ENCODE measurements at regions not wholly inside any gene's neighbourhood (a gene's known extent, or its start where the extent isn't known, plus 50 kb on each side); places are given as distances from the start of the nearest gene placed in this dataset.
A peak's percentile ranks its signal among the peaks of the same experiment; 100 is the strongest.

DNA sequence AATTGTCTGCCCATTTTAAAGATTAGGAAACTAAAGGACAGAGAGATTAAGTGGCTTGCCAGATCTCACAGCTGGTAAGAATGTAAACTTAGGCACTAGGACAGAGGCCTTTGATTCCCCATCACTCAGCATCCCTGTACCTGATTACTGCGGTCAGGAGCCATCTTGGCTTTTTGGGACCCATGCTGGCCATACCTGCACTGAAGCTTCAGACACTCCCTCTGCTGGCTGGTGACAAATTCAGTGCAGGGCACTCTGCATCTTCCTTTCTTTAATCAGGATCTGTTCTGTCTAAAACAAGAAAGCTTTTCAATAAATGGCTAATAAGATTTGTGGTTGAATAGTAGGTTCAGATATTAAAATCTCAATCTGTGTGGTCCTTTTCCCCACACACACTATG is 215.5 kb upstream of the RORB start:
- H3K4me3 ChIP-seq (replicated peaks; ENCODE audit: low read depth, low read length) = no peak overlapping the region
- no peaks in the 10 kb centered on the region for H3K36me3 ChIP-seq (ENCODE audit: control insufficient read depth, insufficient read depth, low read length)
- TF ChIP-seq, protein P1, sequence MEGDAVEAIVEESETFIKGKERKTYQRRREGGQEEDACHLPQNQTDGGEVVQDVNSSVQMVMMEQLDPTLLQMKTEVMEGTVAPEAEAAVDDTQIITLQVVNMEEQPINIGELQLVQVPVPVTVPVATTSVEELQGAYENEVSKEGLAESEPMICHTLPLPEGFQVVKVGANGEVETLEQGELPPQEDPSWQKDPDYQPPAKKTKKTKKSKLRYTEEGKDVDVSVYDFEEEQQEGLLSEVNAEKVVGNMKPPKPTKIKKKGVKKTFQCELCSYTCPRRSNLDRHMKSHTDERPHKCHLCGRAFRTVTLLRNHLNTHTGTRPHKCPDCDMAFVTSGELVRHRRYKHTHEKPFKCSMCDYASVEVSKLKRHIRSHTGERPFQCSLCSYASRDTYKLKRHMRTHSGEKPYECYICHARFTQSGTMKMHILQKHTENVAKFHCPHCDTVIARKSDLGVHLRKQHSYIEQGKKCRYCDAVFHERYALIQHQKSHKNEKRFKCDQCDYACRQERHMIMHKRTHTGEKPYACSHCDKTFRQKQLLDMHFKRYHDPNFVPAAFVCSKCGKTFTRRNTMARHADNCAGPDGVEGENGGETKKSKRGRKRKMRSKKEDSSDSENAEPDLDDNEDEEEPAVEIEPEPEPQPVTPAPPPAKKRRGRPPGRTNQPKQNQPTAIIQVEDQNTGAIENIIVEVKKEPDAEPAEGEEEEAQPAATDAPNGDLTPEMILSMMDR (IDR thresholded peaks at IDR 0.05; ENCODE audit: insufficient read depth, low read length, poor library complexity, severe bottlenecking) = peak; percentile 59
- DNase-seq (ENCODE audit: extremely low read depth, insufficient read length) = no peak
- H3K27me3 ChIP-seq (replicated peaks; ENCODE audit: control insufficient read depth, insufficient read depth, low read length) = no peaks in the 10 kb centered on the region

DNA sequence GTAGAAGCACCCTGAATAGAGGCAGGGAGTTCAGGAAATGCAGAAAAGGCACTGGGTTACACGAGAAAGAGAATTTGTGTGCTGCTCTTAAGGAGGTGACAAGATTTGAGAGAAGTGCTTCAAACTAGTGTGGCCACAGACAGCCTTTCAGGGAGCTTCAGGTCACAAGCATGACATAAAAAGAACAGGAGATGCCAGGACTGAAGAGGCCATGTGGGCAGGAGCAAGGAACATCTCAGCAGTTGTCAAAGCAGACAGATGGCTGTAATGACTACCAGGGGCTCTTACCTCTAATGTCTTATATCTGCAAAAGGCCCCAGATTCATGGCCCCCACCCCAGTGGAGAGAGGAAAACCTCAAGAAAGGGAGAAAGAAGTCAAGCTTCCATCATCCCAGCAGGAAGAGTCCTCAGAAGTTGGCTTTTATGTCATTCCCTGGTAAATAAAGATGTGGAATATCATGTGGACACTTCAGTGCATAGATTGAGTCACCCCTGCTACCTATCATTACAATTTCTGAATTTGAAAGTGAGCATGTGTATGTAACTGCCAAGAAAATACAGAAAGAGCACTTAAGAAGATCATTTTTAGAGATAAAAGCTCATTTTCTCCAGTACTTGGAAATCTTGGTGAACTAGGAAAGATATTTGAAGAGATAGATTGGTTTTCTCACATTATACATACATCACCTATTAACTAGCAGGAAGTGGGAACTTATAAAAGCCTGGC is 214.4 kb upstream of the RORB start:
- no peak for DNase-seq (ENCODE audit: extremely low read depth, insufficient read length)
- H3K36me3 ChIP-seq (ENCODE audit: control insufficient read depth, insufficient read depth, low read length) = no peaks in the 10 kb centered on the region
- H3K4me3 ChIP-seq (replicated peaks; ENCODE audit: low read depth, low read length) = no peak overlapping the region
- H3K27me3 ChIP-seq (replicated peaks; ENCODE audit: control insufficient read depth, insufficient read depth, low read length) = no peaks in the 10 kb centered on the region
- TF ChIP-seq, protein P1 (IDR thresholded peaks at IDR 0.05; ENCODE audit: insufficient read depth, low read length, poor library complexity, severe bottlenecking) = no peak

DNA sequence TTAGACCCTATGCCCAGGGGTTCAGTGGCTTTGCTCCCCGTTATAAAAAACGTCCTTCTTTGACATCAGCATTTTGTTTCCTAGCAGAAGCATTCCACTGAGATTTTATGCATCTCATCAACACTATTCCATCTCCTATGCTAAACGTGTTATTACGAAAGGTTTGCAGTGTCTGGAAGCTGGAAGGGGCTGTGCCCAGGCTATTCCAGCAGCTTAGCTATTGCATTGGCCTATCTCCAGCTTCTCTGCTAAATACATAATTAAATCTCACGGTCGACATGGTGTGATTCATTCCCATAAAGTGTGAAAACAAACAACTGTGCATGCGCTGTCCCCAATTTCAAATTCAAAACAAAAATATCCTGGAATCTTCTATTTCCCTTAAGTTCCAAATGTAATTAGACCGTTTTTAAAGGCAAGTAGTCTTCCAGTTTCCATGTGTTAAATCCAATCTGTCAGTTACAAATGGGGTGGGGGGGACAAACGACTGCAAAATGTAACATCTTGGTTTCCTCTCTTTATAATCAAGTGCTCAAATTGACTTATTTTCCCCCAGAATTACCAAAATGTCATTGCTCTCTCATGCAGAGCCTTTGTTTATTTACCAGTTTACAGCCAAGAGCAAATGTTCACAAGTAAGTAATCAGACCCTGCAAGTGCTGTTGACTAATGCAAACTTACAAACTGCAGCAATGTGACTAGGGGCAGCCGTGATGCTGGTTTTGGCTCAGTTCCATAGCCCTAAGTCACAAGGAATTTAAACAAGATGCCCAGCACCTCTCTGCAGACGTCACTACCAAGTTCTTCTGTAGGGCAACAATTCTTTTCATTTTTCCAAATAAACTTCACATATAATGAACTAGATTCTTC is 212.3 kb upstream of the RORB start:
- no peaks in the 10 kb centered on the region for H3K36me3 ChIP-seq (ENCODE audit: control insufficient read depth, insufficient read depth, low read length)
- H3K4me3 ChIP-seq (replicated peaks; ENCODE audit: low read depth, low read length) = no peak overlapping the region
- no peaks in the 10 kb centered on the region for H3K27me3 ChIP-seq (replicated peaks; ENCODE audit: control insufficient read depth, insufficient read depth, low read length)
- no peak for DNase-seq (ENCODE audit: extremely low read depth, insufficient read length)
- TF ChIP-seq, protein P1 (IDR thresholded peaks at IDR 0.05; ENCODE audit: insufficient read depth, low read length, poor library complexity, severe bottlenecking) = no peak

DNA sequence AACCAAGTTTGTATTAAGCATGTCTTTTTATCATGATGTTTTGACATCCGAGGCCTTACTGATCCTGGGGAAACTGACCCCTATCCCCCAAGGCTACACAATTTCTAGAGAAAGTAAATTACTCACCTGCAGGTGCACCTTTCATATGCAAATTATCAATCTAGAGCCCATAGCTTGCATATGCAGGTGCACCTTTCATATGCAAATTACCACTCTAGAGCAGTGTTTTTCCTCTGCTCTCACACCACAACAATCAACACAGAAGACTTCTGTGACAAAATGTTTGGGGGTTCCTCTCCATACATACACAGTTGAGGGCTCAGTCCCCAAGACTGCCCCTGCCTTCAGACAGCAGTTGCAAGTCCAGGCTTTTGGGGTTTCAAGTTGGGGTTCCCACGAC is 203.7 kb upstream of the RORB start:
- H3K27me3 ChIP-seq (replicated peaks; ENCODE audit: control insufficient read depth, insufficient read depth, low read length) = no peaks in the 10 kb centered on the region
- no peaks in the 10 kb centered on the region for H3K36me3 ChIP-seq (ENCODE audit: control insufficient read depth, insufficient read depth, low read length)
- TF ChIP-seq, protein P1 (IDR thresholded peaks at IDR 0.05; ENCODE audit: insufficient read depth, low read length, poor library complexity, severe bottlenecking) = no peak
- H3K4me3 ChIP-seq (replicated peaks; ENCODE audit: low read depth, low read length) = no peak overlapping the region
- DNase-seq (ENCODE audit: extremely low read depth, insufficient read length) = no peak

DNA sequence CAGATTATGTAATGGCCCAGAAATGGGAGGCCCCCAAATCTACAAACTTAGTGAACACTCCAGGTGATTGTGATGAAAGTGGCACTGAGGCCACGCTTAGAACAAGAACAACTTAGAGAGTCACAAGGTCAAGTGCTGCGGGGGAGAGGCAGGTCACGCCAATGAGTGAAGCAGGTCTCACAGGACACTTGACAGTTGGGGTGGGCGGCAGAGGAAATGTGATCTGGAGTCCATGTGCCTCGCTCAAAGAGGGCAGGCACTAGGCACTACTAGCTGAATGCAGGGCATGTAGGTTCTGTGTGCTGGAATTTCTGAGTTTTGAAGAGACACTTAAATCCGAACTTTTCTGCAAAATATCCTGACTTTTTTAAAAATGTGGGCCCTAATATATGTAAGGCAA is 193.2 kb upstream of the RORB start:
- no peaks in the 10 kb centered on the region for H3K36me3 ChIP-seq (ENCODE audit: control insufficient read depth, insufficient read depth, low read length)
- no peaks in the 10 kb centered on the region for H3K27me3 ChIP-seq (replicated peaks; ENCODE audit: control insufficient read depth, insufficient read depth, low read length)
- DNase-seq (ENCODE audit: extremely low read depth, insufficient read length) = no peak
- TF ChIP-seq, protein P1 (IDR thresholded peaks at IDR 0.05; ENCODE audit: insufficient read depth, low read length, poor library complexity, severe bottlenecking) = no peak
- H3K4me3 ChIP-seq (replicated peaks; ENCODE audit: low read depth, low read length) = no peak overlapping the region

Measured in GM06990 (cell line).